GM19395 (cell line): ENCODE measurements at regions not wholly inside any gene's neighbourhood (a gene's known extent, or its start where the extent isn't known, plus 50 kb on each side); places are given as distances from the start of the nearest gene placed in this dataset.

Experiments
- ATAC-seq: cut with Tn5 transposase; IDR thresholded peaks from one replicate; pipeline ENCODE4 v1.9.1; 2021; ENCODE audit warnings: mild to moderate bottlenecking, moderate library complexity; ENCODE audit not compliant: unreplicated experiment

DNA sequence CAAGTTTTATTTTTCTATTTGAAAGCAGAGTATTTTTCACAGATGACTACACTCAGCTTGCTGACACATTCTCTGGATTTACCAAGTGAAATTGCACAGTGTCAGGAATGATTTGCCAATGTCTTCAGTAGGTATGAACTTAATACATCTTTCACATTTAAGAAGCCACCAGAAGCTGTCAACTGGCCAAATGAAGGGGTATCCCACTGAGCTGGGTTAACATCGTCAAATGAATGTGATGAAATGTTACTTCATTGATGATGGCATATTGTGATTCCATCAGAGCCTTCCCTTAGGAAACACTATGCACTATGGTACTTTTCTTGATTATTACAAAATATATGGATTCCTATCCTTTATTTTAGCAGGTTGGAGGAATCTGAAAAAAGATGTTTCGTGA, 592.3 kb downstream of the FGF9 start:
- no peak for ATAC-seq

DNA sequence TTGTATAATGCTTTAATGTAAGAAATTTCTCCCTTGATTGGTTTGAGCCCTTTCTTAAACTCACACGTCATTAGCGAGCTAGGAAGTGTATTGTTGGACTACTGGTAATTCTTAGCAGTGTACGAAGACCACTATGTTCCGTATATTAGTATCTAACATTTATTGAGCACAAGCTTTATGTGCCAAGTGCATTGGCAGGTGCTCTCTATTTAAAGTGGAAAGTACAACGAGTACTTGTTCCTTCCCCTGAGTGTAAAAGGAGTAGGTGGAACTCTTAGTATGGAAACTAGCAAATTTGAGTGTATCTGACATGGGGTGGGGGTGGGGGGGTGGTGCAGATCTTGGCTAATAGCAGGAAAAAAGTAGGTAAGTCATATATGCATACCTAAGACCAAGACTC, 594.7 kb downstream of the FGF9 start:
- no peak for ATAC-seq

- ATAC-seq: no peak
These were observed 600.0 kb downstream of the FGF9 start for GRCh38 chr13:22270881-22271280.

- no peak for ATAC-seq
These were observed 601.0 kb downstream of the FGF9 start for GRCh38 chr13:22271903-22272302.

DNA sequence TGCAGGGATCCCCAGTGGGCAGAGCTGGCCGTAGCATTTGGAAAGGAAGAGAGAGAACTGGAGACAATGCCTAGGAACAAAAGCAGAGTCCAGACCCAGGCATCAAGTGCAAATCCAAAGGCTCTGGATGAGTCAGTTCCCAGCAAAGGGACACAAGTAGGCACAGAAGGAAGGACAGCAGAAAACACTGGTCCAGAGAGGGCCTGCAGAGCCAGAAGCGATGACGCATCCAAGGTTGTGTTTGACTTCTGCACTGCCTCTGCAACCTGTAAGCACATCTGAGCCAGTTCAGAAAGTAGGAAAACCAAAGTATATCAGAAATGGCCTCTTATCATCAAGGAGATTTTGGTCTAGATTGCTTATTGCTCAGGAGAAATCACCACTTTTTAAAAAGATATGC, 604.5 kb downstream of the FGF9 start:
- ATAC-seq: no peak

- no peak for ATAC-seq
These were observed 605.7 kb downstream of the FGF9 start for GRCh38 chr13:22276616-22277015.

- ATAC-seq: peak; percentile 77
These were observed 607.6 kb downstream of the FGF9 start for GRCh38 chr13:22278336-22278929.

GRCh38 chr13:22285867-22286266, 615.0 kb downstream of the FGF9 start:
- no peak for ATAC-seq

GRCh38 chr13:22286338-22286737, 615.5 kb downstream of the FGF9 start:
- ATAC-seq: no peak

DNA sequence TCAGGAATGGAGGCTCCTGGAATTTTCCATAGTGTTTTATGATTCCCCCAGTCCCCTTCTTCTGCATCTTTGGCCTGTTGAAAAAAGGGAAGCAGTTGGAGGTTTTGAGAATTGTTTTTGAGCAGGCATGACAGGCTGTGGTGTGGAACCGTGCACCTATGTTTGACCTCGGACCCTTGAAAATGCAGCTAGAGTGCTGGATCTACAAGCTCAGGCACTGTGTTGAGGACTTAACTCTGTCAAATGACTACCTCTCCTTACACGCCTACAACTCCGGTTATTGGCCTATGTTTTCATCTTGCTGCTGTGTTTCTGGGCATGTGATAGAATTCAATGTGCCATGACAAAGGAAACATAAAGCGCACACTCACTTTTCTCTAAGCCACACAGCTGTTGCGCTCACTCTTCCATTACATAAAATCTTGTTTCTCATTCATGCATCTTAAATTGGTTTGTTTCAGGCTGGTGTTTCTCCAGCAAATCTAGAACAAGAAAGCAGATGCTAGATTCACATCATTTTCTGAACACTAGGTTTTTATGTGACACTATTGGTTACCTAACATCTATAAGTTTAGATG, 616.6 kb downstream of the FGF9 start:
- no peak for ATAC-seq

- ATAC-seq: no peak
These were observed 617.6 kb downstream of the FGF9 start for GRCh38 chr13:22288496-22288895.

- ATAC-seq: no peak
These were observed 618.8 kb downstream of the FGF9 start for GRCh38 chr13:22289711-22290110.

GRCh38 chr13:22298530-22298929, 627.7 kb downstream of the FGF9 start:
- no peak for ATAC-seq

- no peak for ATAC-seq
These were observed 641.0 kb downstream of the FGF9 start for GRCh38 chr13:22311734-22312404.

DNA sequence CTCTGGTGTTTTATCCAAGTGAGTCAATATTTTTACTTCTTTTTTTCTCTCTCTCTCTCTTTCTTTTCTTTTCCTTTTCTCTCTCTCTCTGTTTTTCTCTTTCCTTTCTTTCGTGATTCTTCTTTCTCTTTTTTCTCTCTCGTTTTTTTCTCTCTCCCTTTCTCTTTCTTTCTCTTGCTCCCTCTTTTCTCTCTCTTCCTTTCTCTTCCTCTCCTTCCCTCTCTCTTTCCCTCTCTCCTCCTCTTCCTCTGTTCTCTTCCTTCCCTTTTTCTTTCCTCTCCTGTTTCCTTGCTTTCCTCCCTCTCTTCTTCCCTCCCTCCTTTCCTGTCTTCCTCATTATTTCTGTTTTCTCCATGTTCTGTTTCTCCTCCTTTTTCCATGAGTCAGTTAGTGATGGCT, 641.5 kb downstream of the FGF9 start:
- no peak for ATAC-seq

DNA sequence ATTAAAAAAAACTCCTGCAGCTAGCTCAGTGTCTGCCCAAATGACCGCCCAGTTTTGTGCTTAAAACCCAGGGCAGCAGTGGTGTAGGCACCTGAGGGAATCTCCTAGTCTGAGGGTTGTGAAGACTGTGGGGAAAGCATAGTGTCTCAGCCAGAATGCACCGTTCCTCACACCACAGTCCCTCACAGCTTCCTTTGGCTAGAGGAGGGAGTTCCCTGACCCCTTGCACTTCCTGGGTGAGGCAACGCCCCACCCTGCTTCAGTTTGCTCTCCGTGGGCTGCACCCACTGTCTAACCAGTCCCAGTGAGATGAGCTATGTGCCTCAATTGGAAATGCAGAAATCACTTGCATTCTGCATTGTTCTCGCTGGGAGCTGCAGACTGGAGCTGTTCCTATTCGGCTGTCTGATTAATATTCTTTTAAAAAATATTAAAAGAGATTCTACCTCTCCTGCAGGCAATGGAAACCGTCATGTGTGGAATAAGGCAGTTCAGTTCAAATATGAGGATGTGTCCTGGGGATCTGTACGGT, 645.7 kb downstream of the FGF9 start:
- no peak for ATAC-seq

DNA sequence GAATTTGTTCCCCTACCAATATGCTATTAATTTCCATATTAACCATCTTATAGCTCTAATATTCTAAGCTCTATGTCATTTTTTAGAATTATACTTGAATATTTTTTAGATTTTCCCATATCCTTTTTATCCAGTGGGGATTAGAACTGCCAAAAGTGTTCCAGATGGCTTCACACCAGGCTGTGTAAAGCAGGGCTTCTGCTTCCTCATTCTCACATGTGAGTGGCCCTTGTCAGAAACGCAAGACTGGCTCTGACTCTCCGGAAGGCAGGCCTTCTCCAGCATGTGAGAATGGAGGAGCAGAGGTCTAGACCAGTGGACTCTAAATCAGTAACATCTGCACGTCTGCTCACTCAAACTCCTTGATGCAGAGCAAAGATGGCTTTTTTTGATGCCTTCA, 650.1 kb downstream of the FGF9 start:
- ATAC-seq: no peak

- no peak for ATAC-seq
These were observed 654.9 kb downstream of the FGF9 start for GRCh38 chr13:22325761-22326160.

GRCh38 chr13:22332416-22332815, 661.5 kb downstream of the FGF9 start:
- no peak for ATAC-seq

GRCh38 chr13:22336460-22336859, 665.6 kb downstream of the FGF9 start:
- no peak for ATAC-seq

DNA sequence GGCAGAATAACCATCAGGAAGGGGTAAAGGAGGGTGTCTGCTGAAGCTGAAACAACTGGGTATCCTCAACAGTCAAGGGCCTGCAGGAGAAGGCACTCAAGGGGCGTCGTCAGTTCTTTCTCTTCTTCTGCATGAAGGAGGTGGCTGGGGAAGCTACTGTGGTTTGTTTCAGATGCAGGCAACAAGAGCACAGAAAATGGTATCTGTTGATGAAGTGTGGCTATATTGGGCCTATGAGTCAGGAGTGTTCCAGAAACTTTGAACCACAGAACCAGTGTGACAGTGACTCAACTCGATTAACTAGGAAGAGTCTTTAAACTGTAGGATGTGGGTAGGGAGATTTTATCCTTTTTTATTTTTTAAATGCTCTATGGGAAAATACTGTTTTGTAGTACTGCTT, 686.3 kb downstream of the FGF9 start:
- no peak for ATAC-seq

DNA sequence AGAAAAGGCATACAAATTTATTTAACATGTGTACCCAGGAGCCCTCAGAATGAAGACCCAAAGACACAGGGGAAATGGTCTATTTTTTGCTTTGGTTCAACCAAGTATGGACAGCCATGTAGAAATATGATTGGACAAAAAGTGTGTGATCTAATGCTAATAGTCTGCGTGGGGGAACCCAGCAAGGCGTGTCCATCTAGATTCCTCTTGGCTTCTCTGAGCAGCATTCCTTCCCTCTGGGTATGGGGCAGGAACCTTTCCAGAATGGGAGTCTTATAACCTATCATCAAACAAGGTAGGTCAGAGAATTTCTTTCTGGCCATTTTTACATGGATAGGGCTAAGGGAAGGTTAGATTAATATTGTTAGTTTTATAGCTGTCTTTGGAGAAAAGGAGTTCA, 698.2 kb downstream of the FGF9 start:
- no peak for ATAC-seq
